Loucy (cell line): ENCODE measurements at regions not wholly inside any gene's neighbourhood (a gene's known extent, or its start where the extent isn't known, plus 50 kb on each side); places are given as distances from the start of the nearest gene placed in this dataset.

Source experiments
- EZH2phosphoT487 ChIP-seq: fragments of 200-600 bp; IDR thresholded peaks from 2 replicates; pipeline ENCODE4 v1.6.1; 2018; ENCODE audit warnings: antibody characterized with exemption, mild to moderate bottlenecking, moderate library complexity, borderline replicate concordance
- TF ChIP-seq, protein P1 (sequence below): fragments of 200-600 bp; sonication (generic); conservative IDR thresholded peaks from 2 replicates; pipeline ENCODE4 v1.5.1; 2014; ENCODE audit warnings: mild to moderate bottlenecking, antibody characterized with exemption, low read length

GRCh38 chr14:98077176-98077575, 1194.8 kb downstream of the BCL11B start:
- TF ChIP-seq, protein P1, sequence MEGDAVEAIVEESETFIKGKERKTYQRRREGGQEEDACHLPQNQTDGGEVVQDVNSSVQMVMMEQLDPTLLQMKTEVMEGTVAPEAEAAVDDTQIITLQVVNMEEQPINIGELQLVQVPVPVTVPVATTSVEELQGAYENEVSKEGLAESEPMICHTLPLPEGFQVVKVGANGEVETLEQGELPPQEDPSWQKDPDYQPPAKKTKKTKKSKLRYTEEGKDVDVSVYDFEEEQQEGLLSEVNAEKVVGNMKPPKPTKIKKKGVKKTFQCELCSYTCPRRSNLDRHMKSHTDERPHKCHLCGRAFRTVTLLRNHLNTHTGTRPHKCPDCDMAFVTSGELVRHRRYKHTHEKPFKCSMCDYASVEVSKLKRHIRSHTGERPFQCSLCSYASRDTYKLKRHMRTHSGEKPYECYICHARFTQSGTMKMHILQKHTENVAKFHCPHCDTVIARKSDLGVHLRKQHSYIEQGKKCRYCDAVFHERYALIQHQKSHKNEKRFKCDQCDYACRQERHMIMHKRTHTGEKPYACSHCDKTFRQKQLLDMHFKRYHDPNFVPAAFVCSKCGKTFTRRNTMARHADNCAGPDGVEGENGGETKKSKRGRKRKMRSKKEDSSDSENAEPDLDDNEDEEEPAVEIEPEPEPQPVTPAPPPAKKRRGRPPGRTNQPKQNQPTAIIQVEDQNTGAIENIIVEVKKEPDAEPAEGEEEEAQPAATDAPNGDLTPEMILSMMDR = no peak
- TF ChIP-seq EZH2phosphoT487 = no peak
